Activated naive CD8-positive, alpha-beta T cell (primary cell): ENCODE measurements at regions not wholly inside any gene's neighbourhood (a gene's known extent, or its start where the extent isn't known, plus 50 kb on each side); places are given as distances from the start of the nearest gene placed in this dataset.
"Not testable (repeated sequence)": the region's sequence is repeated elsewhere in the genome, so short reads cannot be mapped to it uniquely, and the experiment has no call there.

Experiments
- H3K27ac Mint-ChIP-seq: one replicate; pipeline ENCODE4 v1.8.0; 2021; ENCODE audit warnings: mixed read lengths
- H3K27me3 Mint-ChIP-seq: one replicate; pipeline ENCODE4 v1.8.0; 2021; ENCODE audit warnings: mixed read lengths
- H3K36me3 Mint-ChIP-seq: one replicate; pipeline ENCODE4 v1.8.0; 2021; ENCODE audit warnings: mixed read lengths
- H3K4me1 Mint-ChIP-seq: one replicate; pipeline ENCODE4 v1.8.0; 2021; ENCODE audit warnings: low read depth, mixed read lengths
- H3K4me3 Mint-ChIP-seq: one replicate; pipeline ENCODE4 v1.8.0; 2021; ENCODE audit warnings: mild to moderate bottlenecking, mixed read lengths
- H3K9me3 Mint-ChIP-seq: one replicate; pipeline ENCODE4 v1.8.0; 2021; ENCODE audit warnings: low read depth, mixed read lengths

DNA sequence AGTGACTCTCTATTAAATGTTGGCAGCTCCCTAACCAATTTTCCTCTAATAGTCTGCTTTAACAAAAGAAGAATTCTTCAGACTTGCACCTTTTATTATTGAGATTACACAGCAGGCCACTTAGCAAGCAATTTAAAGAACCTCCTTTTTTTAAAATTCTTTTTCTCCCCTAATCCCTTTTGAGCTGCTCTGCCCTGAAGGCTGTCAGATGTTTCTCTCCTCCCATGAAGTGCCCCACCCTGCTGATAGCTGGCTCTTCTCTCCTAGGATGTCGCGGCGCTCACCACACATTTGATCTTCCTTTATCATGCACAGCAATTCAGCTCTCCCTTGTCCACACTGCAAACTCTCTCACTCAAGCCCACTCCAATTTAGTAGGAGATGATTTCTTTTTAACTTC lies 1471.1 kb upstream of the ACO1 start:
- Mint-ChIP-seq H3K36me3 (no peaks in the 10 kb centered on the region), H3K27ac (no peak overlapping the region), H3K9me3 (no peaks in the 10 kb centered on the region), H3K4me3 (no peak overlapping the region), H3K4me1 (no peaks in the 10 kb centered on the region), H3K27me3 (no peaks in the 10 kb centered on the region)

GRCh38 chr9:30915451-30915850 lies 1469.0 kb upstream of the ACO1 start:
- Mint-ChIP-seq H3K9me3 (no peaks in the 10 kb centered on the region), H3K4me1 (no peaks in the 10 kb centered on the region)

GRCh38 chr9:30925126-30925525 lies 1459.3 kb upstream of the ACO1 start:
- Mint-ChIP-seq H3K36me3 (no peaks in the 10 kb centered on the region), H3K4me1 (no peaks in the 10 kb centered on the region), H3K4me3 (no peak overlapping the region), H3K27me3 (no peaks in the 10 kb centered on the region), H3K27ac (no peak overlapping the region), H3K9me3 (no peaks in the 10 kb centered on the region)

More at GRCh38 chr9:30915451-30915850, 1469.0 kb upstream of the ACO1 start:
- Mint-ChIP-seq H3K4me3 (no peak overlapping the region), H3K27me3 (no peaks in the 10 kb centered on the region), H3K36me3 (no peaks in the 10 kb centered on the region), H3K27ac (no peak overlapping the region)

GRCh38 chr9:30925635-30926034 lies 1458.8 kb upstream of the ACO1 start:
- no peaks in the 10 kb centered on the region for H3K9me3 Mint-ChIP-seq
- no peak overlapping the region for H3K4me3 Mint-ChIP-seq
- H3K27me3 Mint-ChIP-seq, result no peaks in the 10 kb centered on the region
- H3K27ac Mint-ChIP-seq, result no peak overlapping the region
- no peaks in the 10 kb centered on the region for H3K4me1 Mint-ChIP-seq
- H3K36me3 Mint-ChIP-seq, result no peaks in the 10 kb centered on the region

GRCh38 chr9:30928045-30928444 lies 1456.4 kb upstream of the ACO1 start:
- H3K27me3 Mint-ChIP-seq, result no peaks in the 10 kb centered on the region

GRCh38 chr9:30932226-30932625 lies 1452.2 kb upstream of the ACO1 start:
- Mint-ChIP-seq H3K4me1 (no peaks in the 10 kb centered on the region), H3K4me3 (no peak overlapping the region), H3K9me3 (no peaks in the 10 kb centered on the region), H3K27me3 (no peaks in the 10 kb centered on the region), H3K36me3 (no peaks in the 10 kb centered on the region), H3K27ac (no peak overlapping the region)

More at GRCh38 chr9:30928045-30928444, 1456.4 kb upstream of the ACO1 start:
- H3K9me3 Mint-ChIP-seq, result no peaks in the 10 kb centered on the region
- H3K36me3 Mint-ChIP-seq, result no peaks in the 10 kb centered on the region
- no peaks in the 10 kb centered on the region for H3K4me1 Mint-ChIP-seq
- H3K27ac Mint-ChIP-seq, result no peak overlapping the region
- H3K4me3 Mint-ChIP-seq, result no peak overlapping the region

GRCh38 chr9:30935730-30936129 lies 1448.7 kb upstream of the ACO1 start:
- Mint-ChIP-seq H3K4me1 (no peaks in the 10 kb centered on the region), H3K27me3 (no peaks in the 10 kb centered on the region), H3K27ac (no peak overlapping the region), H3K36me3 (no peaks in the 10 kb centered on the region), H3K4me3 (no peak overlapping the region), H3K9me3 (no peaks in the 10 kb centered on the region)

DNA sequence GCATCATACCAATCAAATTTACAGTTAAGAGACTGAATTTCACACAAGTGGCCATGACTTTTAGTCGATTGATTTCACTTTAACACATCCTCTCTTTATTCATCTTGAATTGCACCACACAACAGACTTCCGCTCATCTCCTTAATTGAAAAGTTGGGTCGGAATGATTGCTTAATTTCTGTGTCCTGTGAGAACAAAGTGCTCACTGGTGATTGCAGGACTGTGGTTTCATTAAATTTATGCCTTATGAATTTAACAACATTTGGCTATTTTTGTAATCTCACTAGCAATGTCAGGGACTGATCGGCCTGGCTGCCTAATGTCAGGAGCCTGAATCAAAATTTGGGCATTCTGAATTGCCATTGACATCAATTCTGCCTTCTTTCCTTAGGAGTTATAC lies 1447.3 kb upstream of the ACO1 start:
- Mint-ChIP-seq H3K9me3 (no peaks in the 10 kb centered on the region), H3K36me3 (no peaks in the 10 kb centered on the region), H3K4me1 (no peaks in the 10 kb centered on the region), H3K27ac (no peak overlapping the region), H3K4me3 (no peak overlapping the region), H3K27me3 (no peaks in the 10 kb centered on the region)

GRCh38 chr9:30942852-30943251 lies 1441.6 kb upstream of the ACO1 start:
- not testable (repeated sequence) for H3K36me3 Mint-ChIP-seq, H3K9me3 Mint-ChIP-seq, H3K27me3 Mint-ChIP-seq, H3K4me1 Mint-ChIP-seq, H3K27ac Mint-ChIP-seq, H3K4me3 Mint-ChIP-seq

- Mint-ChIP-seq H3K4me3 (no peak overlapping the region), H3K36me3 (no peaks in the 10 kb centered on the region), H3K27ac (no peak overlapping the region), H3K9me3 (peaks cover 4% of the 10 kb centered on the region), H3K27me3 (no peaks in the 10 kb centered on the region), H3K4me1 (no peaks in the 10 kb centered on the region)
Measured at GRCh38 chr9:30943446-30944224, 1440.8 kb upstream of the ACO1 start.

GRCh38 chr9:30944225-30944569 lies 1440.2 kb upstream of the ACO1 start:
- Mint-ChIP-seq H3K36me3 (no peaks in the 10 kb centered on the region), H3K27ac (no peak overlapping the region), H3K4me1 (no peaks in the 10 kb centered on the region), H3K9me3 (peaks cover 4% of the 10 kb centered on the region), H3K4me3 (no peak overlapping the region), H3K27me3 (no peaks in the 10 kb centered on the region)

DNA sequence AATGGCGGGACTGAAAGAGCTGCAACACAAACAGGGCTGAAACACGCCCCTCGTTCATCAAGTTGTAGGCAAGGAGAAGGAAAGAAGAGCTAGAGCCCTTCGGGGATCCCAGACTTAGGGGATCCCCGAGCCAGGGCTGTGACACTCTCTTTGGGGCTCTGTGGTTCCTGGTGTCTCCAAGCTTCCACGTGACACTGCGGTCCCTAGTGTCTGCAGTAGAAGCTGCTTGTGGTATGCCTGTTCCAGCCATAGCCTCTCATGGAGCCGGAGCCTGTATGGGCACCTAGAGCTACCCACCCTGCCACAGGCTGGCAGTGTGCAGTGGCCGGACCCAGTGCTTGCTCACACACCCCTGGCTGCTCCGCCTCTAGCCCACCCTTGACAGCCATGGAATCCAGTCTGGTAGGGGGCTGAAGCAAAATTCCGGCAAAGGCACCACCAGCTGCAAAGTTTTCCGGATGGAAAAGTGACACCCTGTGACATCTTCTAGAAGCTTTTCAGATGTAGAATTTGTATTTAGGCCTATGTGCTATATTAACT lies 1439.6 kb upstream of the ACO1 start:
- Mint-ChIP-seq H3K36me3 (no peaks in the 10 kb centered on the region), H3K4me1 (no peaks in the 10 kb centered on the region), H3K4me3 (no peak overlapping the region), H3K27ac (no peak overlapping the region), H3K27me3 (no peaks in the 10 kb centered on the region), H3K9me3 (peaks cover 4% of the 10 kb centered on the region)

DNA sequence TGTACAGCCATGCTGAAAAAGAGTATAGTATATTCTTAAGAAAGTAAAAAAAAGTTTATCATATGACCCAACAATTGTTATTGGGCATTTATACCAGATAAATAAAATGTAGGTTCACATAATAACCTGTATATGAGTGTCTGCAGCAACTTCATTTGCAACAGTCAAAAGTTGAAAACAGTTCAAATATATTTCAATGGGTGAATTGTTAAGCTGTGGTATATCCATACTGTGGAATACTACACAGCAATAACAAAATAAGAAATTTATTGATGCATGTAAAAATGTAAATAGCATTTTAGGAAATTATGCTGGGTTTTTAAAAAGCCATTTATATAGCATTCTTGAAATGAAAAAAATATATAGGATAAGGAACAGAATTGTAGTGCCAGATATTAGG lies 1420.1 kb upstream of the ACO1 start:
- H3K27me3 Mint-ChIP-seq, result peaks cover 2% of the 10 kb centered on the region
- H3K36me3 Mint-ChIP-seq, result no peaks in the 10 kb centered on the region
- peaks cover 3% of the 10 kb centered on the region for H3K4me1 Mint-ChIP-seq
- H3K9me3 Mint-ChIP-seq, result no peaks in the 10 kb centered on the region
- no peak overlapping the region for H3K4me3 Mint-ChIP-seq
- no peak overlapping the region for H3K27ac Mint-ChIP-seq

GRCh38 chr9:30967476-30967875 lies 1417.0 kb upstream of the ACO1 start:
- H3K4me1 Mint-ChIP-seq, result no peaks in the 10 kb centered on the region
- H3K9me3 Mint-ChIP-seq, result no peaks in the 10 kb centered on the region
- H3K27ac Mint-ChIP-seq, result no peak overlapping the region
- H3K4me3 Mint-ChIP-seq, result no peak overlapping the region
- H3K27me3 Mint-ChIP-seq, result peaks cover 2% of the 10 kb centered on the region
- no peaks in the 10 kb centered on the region for H3K36me3 Mint-ChIP-seq

GRCh38 chr9:30970186-30970585 lies 1414.3 kb upstream of the ACO1 start:
- peaks cover 2% of the 10 kb centered on the region for H3K27me3 Mint-ChIP-seq
- no peak overlapping the region for H3K27ac Mint-ChIP-seq
- no peaks in the 10 kb centered on the region for H3K36me3 Mint-ChIP-seq
- H3K4me3 Mint-ChIP-seq, result no peak overlapping the region
- no peaks in the 10 kb centered on the region for H3K4me1 Mint-ChIP-seq
- no peaks in the 10 kb centered on the region for H3K9me3 Mint-ChIP-seq

- Mint-ChIP-seq H3K4me3 (no peak overlapping the region), H3K27ac (no peak overlapping the region), H3K4me1 (no peaks in the 10 kb centered on the region), H3K36me3 (no peaks in the 10 kb centered on the region), H3K9me3 (no peaks in the 10 kb centered on the region), H3K27me3 (peaks cover 2% of the 10 kb centered on the region)
Measured at GRCh38 chr9:30970812-30971211, 1413.6 kb upstream of the ACO1 start.
